ENCODE measurements at regions not wholly inside any gene's neighbourhood (a gene's known extent, or its start where the extent isn't known, plus 50 kb on each side); places are given as distances from the start of the nearest gene placed in this dataset.

GRCh38 chr20:52305024-52305645 is 113.6 kb upstream of the ZFP64 start:
- no peak for TF ChIP-seq ZBTB33 (IDR thresholded peaks at IDR 0.05)
- TF ChIP-seq CTCF (IDR thresholded peaks at IDR 0.05; ENCODE audit: low read depth, low read length, missing input control): no peak
- no peak for TF ChIP-seq ATF3 (IDR thresholded peaks at IDR 0.05)
- no peak for TF ChIP-seq SP1 (IDR thresholded peaks at IDR 0.05)
- TF ChIP-seq TAF1 (conservative IDR thresholded peaks at IDR 0.05): no peak
- no peak for TF ChIP-seq YY1 (IDR thresholded peaks at IDR 0.05)
